NCI-H524 (cell line): ENCODE measurements at regions not wholly inside any gene's neighbourhood (a gene's known extent, or its start where the extent isn't known, plus 50 kb on each side); places are given as distances from the start of the nearest gene placed in this dataset.

Experiments
- DNase-seq, 2 experiments: peaks; one replicate each; lab custom pipeline; 2025; lab: John Stamatoyannopoulos, UW

- no peak for DNase-seq
These were observed 373.9 kb upstream of the ID4 start for GRCh38 chr6:19463250-19463649.

GRCh38 chr6:19463925-19464324 is 373.2 kb upstream of the ID4 start:
- no peak for DNase-seq

GRCh38 chr6:19465256-19465655 is 371.9 kb upstream of the ID4 start:
- DNase-seq: no peak

GRCh38 chr6:19465760-19466159 is 371.4 kb upstream of the ID4 start:
- no peak for DNase-seq

GRCh38 chr6:19470333-19470732 is 366.8 kb upstream of the ID4 start:
- no peak for DNase-seq

- no peak for DNase-seq
These were observed 365.0 kb upstream of the ID4 start for GRCh38 chr6:19472153-19472552.

GRCh38 chr6:19472850-19473249 is 364.3 kb upstream of the ID4 start:
- peak in 1 of 2 experiments; percentile 5 for DNase-seq

- DNase-seq: no peak
These were observed 359.6 kb upstream of the ID4 start for GRCh38 chr6:19477563-19477962.

GRCh38 chr6:19478273-19478672 is 358.9 kb upstream of the ID4 start:
- no peak for DNase-seq

- no peak for DNase-seq
These were observed 358.2 kb upstream of the ID4 start for GRCh38 chr6:19478992-19479391.

- no peak for DNase-seq
These were observed 357.6 kb upstream of the ID4 start for GRCh38 chr6:19479551-19479950.

GRCh38 chr6:19492636-19493405 is 344.3 kb upstream of the ID4 start:
- no peak for DNase-seq

- DNase-seq: no peak
These were observed 335.4 kb upstream of the ID4 start for GRCh38 chr6:19501737-19502245.

GRCh38 chr6:19502301-19502700 is 334.9 kb upstream of the ID4 start:
- DNase-seq: no peak

- no peak for DNase-seq
These were observed 321.2 kb upstream of the ID4 start for GRCh38 chr6:19515939-19516338.

GRCh38 chr6:19519941-19520340 is 317.2 kb upstream of the ID4 start:
- no peak for DNase-seq

- DNase-seq: no peak
These were observed 312.6 kb upstream of the ID4 start for GRCh38 chr6:19524366-19525186.

- DNase-seq: no peak
These were observed 311.5 kb upstream of the ID4 start for GRCh38 chr6:19525673-19526072.

GRCh38 chr6:19530188-19530587 is 307.0 kb upstream of the ID4 start:
- no peak for DNase-seq

GRCh38 chr6:19535351-19535750 is 301.8 kb upstream of the ID4 start:
- DNase-seq: peak in 1 of 2 experiments; percentile 4

GRCh38 chr6:19536838-19537237 is 300.3 kb upstream of the ID4 start:
- DNase-seq: no peak

GRCh38 chr6:19538096-19538495 is 299.1 kb upstream of the ID4 start:
- DNase-seq: peak in 1 of 2 experiments; percentile 44

GRCh38 chr6:19547507-19547906 is 289.7 kb upstream of the ID4 start:
- DNase-seq: no peak
